DND-41 (cell line): ENCODE measurements at regions not wholly inside any gene's neighbourhood (a gene's known extent, or its start where the extent isn't known, plus 50 kb on each side); places are given as distances from the start of the nearest gene placed in this dataset.

Source experiments
- ATAC-seq: fragments of 200-7000 bp; cut with Tn5 transposase; 3 replicates; pipeline ENCODE4 v1.9.1; 2021; ENCODE audit warnings: low read depth; ENCODE audit not compliant: insufficient read depth
- DNase-seq: peaks from one replicate; pipeline ENCODE4 v3.0.0-alpha.2; 2020
- H2AFZ ChIP-seq: 2 replicates; pipeline ENCODE4 v1.6.0; 2012; ENCODE audit warnings: low read depth, low read length
- H3K27ac ChIP-seq: 2 replicates; pipeline ENCODE4 v1.5.1; 2012; ENCODE audit warnings: low read length, inconsistent platforms
- H3K27me3 ChIP-seq: fragments of 200-600 bp; sonication (generic); 2 replicates; pipeline ENCODE4 v1.6.0; 2012; ENCODE audit warnings: low read length, mild to moderate bottlenecking, inconsistent platforms; ENCODE audit not compliant: insufficient read depth, poor library complexity
- H3K36me3 ChIP-seq: 2 replicates; pipeline ENCODE4 v1.5.1; 2012; ENCODE audit warnings: low read length, inconsistent platforms; ENCODE audit not compliant: insufficient read depth
- H3K4me1 ChIP-seq: 2 replicates; pipeline ENCODE4 v1.5.1; 2012; ENCODE audit warnings: mild to moderate bottlenecking, low read length; ENCODE audit not compliant: insufficient read depth
- H3K4me2 ChIP-seq: 2 replicates; pipeline ENCODE4 v1.6.0; 2012; ENCODE audit warnings: mild to moderate bottlenecking, moderate library complexity, low read length, inconsistent platforms; ENCODE audit not compliant: insufficient read depth
- H3K4me3 ChIP-seq, 2 experiments: fragments of 200-600 bp in 1 of 2; shearing (Covaris generic) in 1 of 2; 2 replicates each; pipeline ENCODE4 v1.5.1; 2012 to 2016; ENCODE audit warnings: inconsistent platforms in 2 of 2, low read length in 2 of 2, mild to moderate bottlenecking in 2 of 2, low read depth in 1 of 2, moderate library complexity in 1 of 2
- H3K79me2 ChIP-seq: 2 replicates; pipeline ENCODE4 v1.6.0; 2012; ENCODE audit warnings: low read length, inconsistent platforms; ENCODE audit not compliant: insufficient read depth
- H3K9ac ChIP-seq: 2 replicates; pipeline ENCODE4 v1.6.0; 2012; ENCODE audit warnings: low read depth, mild to moderate bottlenecking, inconsistent platforms, low read length, moderate library complexity
- H3K9me3 ChIP-seq: 2 replicates; pipeline ENCODE4 v1.5.1; 2012; ENCODE audit warnings: low read length, moderate library complexity, mild to moderate bottlenecking, inconsistent platforms; ENCODE audit not compliant: insufficient read depth, severe bottlenecking
- H4K20me1 ChIP-seq: 2 replicates; pipeline ENCODE4 v1.6.0; 2012; ENCODE audit warnings: low read length; ENCODE audit not compliant: insufficient read depth
- EZH2 ChIP-seq: IDR thresholded peaks from 3 replicates; pipeline ENCODE4 v1.6.1; 2012; ENCODE audit warnings: borderline replicate concordance, low read depth, mild to moderate bottlenecking, moderate library complexity, low read length, inconsistent platforms; ENCODE audit not compliant: severe bottlenecking
- TF ChIP-seq, protein P1 (sequence below): IDR thresholded peaks from 2 replicates; pipeline ENCODE4 v1.5.1; 2012; ENCODE audit warnings: borderline replicate concordance, low read length, moderate library complexity, mild to moderate bottlenecking; ENCODE audit not compliant: poor library complexity, severe bottlenecking; ENCODE audit errors: extremely low read depth

DNA sequence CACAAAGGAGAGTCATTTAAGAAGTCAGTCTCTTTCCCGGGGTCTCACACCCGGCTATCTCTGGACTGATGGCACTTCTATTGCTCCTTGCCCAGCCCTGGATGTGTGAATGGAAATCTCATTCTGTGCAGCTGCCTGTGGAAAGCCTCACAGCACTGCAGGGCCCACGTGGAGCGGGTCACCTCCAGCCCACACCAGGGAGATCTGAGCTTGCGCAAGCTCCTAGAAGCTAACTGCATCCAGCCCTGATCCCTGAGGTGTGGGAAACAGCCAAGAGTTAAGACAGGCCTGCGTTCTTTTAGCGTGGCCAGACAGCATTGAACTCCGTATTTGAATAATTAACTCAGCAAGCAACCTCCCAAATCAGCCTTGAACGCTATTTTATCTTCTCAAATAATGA lies 150.5 kb downstream of the LRIG2 start:
- Histone ChIP-seq H3K27me3 (no peaks in the 10 kb centered on the region), H3K27ac (no peak overlapping the region), H3K4me3 (no peak overlapping the region), H4K20me1 (no peaks in the 10 kb centered on the region), H3K79me2 (no peaks in the 10 kb centered on the region), H3K9ac (no peak overlapping the region), H3K4me1 (no peaks in the 10 kb centered on the region), H3K36me3 (no peaks in the 10 kb centered on the region), H3K4me2 (no peak overlapping the region), H2AFZ (no peak overlapping the region), H3K9me3 (no peaks in the 10 kb centered on the region)
- ATAC-seq (no peak), DNase-seq (no peak)
- TF ChIP-seq EZH2 = no peak
- TF ChIP-seq, protein P1, sequence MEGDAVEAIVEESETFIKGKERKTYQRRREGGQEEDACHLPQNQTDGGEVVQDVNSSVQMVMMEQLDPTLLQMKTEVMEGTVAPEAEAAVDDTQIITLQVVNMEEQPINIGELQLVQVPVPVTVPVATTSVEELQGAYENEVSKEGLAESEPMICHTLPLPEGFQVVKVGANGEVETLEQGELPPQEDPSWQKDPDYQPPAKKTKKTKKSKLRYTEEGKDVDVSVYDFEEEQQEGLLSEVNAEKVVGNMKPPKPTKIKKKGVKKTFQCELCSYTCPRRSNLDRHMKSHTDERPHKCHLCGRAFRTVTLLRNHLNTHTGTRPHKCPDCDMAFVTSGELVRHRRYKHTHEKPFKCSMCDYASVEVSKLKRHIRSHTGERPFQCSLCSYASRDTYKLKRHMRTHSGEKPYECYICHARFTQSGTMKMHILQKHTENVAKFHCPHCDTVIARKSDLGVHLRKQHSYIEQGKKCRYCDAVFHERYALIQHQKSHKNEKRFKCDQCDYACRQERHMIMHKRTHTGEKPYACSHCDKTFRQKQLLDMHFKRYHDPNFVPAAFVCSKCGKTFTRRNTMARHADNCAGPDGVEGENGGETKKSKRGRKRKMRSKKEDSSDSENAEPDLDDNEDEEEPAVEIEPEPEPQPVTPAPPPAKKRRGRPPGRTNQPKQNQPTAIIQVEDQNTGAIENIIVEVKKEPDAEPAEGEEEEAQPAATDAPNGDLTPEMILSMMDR = no peak

DNA sequence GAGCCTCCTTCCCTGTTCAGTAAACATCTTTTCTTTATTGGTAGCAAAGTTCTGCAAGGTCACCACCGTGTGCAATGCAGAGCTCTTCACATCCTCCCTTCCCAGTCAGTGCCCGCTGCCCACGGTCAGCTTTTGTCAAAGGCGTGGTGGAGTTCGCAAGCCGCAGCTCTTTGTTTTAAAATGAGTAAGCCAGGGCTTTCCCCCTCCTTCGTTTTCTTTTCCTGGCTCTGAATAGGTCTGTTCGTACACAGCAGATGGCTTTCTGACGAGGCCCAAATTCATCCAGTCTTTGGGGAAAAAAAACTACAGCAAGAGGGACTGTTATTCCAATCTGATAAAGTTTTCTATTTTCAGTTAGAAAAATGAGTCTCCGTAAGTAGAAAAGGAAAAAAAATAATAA lies 153.2 kb downstream of the LRIG2 start:
- Histone ChIP-seq H3K9ac (no peak overlapping the region), H3K4me3 (no peak overlapping the region), H2AFZ (no peak overlapping the region), H3K4me1 (no peaks in the 10 kb centered on the region), H3K79me2 (no peaks in the 10 kb centered on the region), H4K20me1 (no peaks in the 10 kb centered on the region), H3K36me3 (no peaks in the 10 kb centered on the region), H3K4me2 (no peak overlapping the region), H3K27me3 (peaks cover 4% of the 10 kb centered on the region), H3K9me3 (no peaks in the 10 kb centered on the region), H3K27ac (no peak overlapping the region)
- ATAC-seq (no peak), DNase-seq (no peak)
- TF ChIP-seq, protein P1 = no peak
- no peak for TF ChIP-seq EZH2

DNA sequence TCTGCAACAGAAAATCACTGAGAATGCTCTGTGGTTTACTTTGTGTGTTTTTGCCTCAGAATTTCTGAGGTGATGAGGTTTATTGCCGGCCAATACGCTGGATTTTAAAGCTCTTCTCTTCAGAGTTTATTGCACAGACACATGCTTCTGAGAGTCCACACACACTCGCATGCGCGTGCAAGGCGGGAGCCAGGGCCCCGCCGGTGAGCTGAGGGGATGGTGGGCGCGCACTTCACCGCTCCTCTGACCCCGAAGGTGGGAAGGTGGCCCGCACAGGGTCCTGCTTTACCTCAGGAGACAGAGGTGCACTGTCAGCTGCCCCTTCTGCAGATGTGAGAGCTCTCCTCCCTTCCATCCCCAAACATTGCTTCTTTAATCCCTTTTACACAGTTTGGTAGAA lies 158.4 kb upstream of the MAGI3 start:
- Histone ChIP-seq H3K4me2 (no peak overlapping the region), H4K20me1 (no peaks in the 10 kb centered on the region), H2AFZ (no peak overlapping the region), H3K79me2 (no peaks in the 10 kb centered on the region), H3K4me3 (no peak overlapping the region), H3K9ac (no peak overlapping the region), H3K36me3 (no peaks in the 10 kb centered on the region), H3K27ac (no peak overlapping the region), H3K4me1 (no peaks in the 10 kb centered on the region), H3K9me3 (no peaks in the 10 kb centered on the region), H3K27me3 (peaks cover 4% of the 10 kb centered on the region)
- ATAC-seq = no peak
- TF ChIP-seq, protein P1 = no peak
- no peak for DNase-seq

DNA sequence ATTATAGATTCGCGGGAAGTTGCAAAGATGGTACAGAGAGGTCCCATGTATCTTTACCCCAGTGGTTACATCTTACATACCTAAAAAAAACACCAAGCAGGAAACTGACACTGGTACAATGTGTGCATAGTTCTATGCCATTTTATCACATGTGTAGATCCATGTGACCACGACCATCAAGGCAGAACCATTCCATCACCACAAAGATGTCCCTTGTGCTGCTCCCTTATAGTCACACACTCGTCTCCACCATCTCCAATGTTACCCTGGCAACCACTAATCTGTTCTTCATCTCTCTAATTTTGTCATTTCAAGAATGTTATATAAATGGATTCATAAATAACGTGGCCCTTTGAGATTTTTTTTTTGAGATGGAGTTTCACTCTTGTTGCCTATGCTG lies 156.9 kb upstream of the MAGI3 start:
- Histone ChIP-seq H2AFZ (no peak overlapping the region), H3K4me2 (no peak overlapping the region), H3K4me3 (no peak overlapping the region), H3K9ac (no peak overlapping the region), H4K20me1 (no peaks in the 10 kb centered on the region), H3K79me2 (no peaks in the 10 kb centered on the region), H3K4me1 (no peaks in the 10 kb centered on the region), H3K9me3 (no peaks in the 10 kb centered on the region), H3K36me3 (no peaks in the 10 kb centered on the region), H3K27ac (no peak overlapping the region), H3K27me3 (peaks cover 4% of the 10 kb centered on the region)
- ATAC-seq (no peak), DNase-seq (no peak)
- TF ChIP-seq, protein P1 = no peak
- TF ChIP-seq EZH2 = no peak
